KMS-11 (cell line): ENCODE measurements at regions not wholly inside any gene's neighbourhood (a gene's known extent, or its start where the extent isn't known, plus 50 kb on each side); places are given as distances from the start of the nearest gene placed in this dataset.

Experiments used
- H2AFZ ChIP-seq: fragments of 200-600 bp; sonication (generic); 2 replicates; pipeline ENCODE4 v1.6.1; 2016; ENCODE audit warnings: antibody characterized with exemption, mixed run types, low read depth
- H3K27ac ChIP-seq: fragments of 200-600 bp; sonication (generic); 2 replicates; pipeline ENCODE4 v1.6.1; 2016; ENCODE audit warnings: mild to moderate bottlenecking, mixed run types
- H3K27me3 ChIP-seq: fragments of 200-600 bp; sonication (generic); 2 replicates; pipeline ENCODE4 v1.6.1; 2017; ENCODE audit warnings: mild to moderate bottlenecking, low read depth, mixed run types, moderate library complexity; ENCODE audit not compliant: insufficient read depth
- H3K36me3 ChIP-seq: fragments of 200-600 bp; sonication (generic); 2 replicates; pipeline ENCODE4 v1.6.1; 2017; ENCODE audit warnings: mild to moderate bottlenecking, mixed run types; ENCODE audit not compliant: insufficient read depth
- H3K4me1 ChIP-seq: fragments of 200-600 bp; sonication (generic); 2 replicates; pipeline ENCODE4 v1.6.1; 2016; ENCODE audit warnings: mild to moderate bottlenecking, low read depth, mixed run types; ENCODE audit not compliant: poor library complexity, severe bottlenecking
- H3K4me2 ChIP-seq: fragments of 200-600 bp; sonication (generic); 2 replicates; pipeline ENCODE4 v1.7.0; 2016; ENCODE audit warnings: mild to moderate bottlenecking, mixed run types
- H3K4me3 ChIP-seq: fragments of 200-600 bp; sonication (generic); IDR thresholded peaks from 2 replicates; pipeline ENCODE4 v1.6.1; 2017; ENCODE audit warnings: low read depth, low read length, mixed read lengths; ENCODE audit not compliant: insufficient read depth
- H3K79me2 ChIP-seq: fragments of 200-600 bp; sonication (generic); 2 replicates; pipeline ENCODE4 v1.6.1; 2016; ENCODE audit warnings: low read depth, mixed run types; ENCODE audit not compliant: insufficient read depth
- H3K9ac ChIP-seq: fragments of 200-600 bp; sonication (generic); 2 replicates; pipeline ENCODE4 v1.6.1; 2016; ENCODE audit warnings: mild to moderate bottlenecking, mixed run types
- H4K20me1 ChIP-seq: fragments of 200-600 bp; sonication (generic); 2 replicates; pipeline ENCODE4 v1.6.1; 2016; ENCODE audit warnings: mild to moderate bottlenecking, mixed run types; ENCODE audit not compliant: insufficient read depth
- TF ChIP-seq, protein P1 (sequence below): fragments of 200-600 bp; sonication (generic); conservative IDR thresholded peaks from 2 replicates; pipeline ENCODE4 v1.6.1; 2017; ENCODE audit warnings: low read depth, mild to moderate bottlenecking, antibody characterized with exemption, low read length, moderate library complexity, mixed read lengths

DNA sequence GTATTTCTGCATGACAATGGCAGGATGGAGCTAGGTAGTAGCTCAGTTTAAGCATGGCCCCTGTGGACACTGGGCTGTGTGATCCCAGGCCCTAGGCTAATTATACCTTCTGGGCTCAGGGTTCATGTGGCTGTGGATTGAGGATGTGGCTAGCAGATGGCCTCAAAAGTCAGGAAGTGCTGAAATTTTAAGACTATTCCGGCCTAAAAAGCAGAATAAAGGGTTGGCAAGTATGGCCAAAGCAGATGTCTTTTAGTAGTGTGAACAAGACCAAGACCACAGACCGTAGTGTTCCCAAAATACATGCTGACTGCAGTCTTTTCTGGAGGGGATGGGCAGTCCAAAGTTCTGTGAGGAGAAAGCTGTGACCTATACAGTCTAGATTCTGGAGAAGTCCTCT is 115.7 kb upstream of the RAG2 start:
- TF ChIP-seq, protein P1, sequence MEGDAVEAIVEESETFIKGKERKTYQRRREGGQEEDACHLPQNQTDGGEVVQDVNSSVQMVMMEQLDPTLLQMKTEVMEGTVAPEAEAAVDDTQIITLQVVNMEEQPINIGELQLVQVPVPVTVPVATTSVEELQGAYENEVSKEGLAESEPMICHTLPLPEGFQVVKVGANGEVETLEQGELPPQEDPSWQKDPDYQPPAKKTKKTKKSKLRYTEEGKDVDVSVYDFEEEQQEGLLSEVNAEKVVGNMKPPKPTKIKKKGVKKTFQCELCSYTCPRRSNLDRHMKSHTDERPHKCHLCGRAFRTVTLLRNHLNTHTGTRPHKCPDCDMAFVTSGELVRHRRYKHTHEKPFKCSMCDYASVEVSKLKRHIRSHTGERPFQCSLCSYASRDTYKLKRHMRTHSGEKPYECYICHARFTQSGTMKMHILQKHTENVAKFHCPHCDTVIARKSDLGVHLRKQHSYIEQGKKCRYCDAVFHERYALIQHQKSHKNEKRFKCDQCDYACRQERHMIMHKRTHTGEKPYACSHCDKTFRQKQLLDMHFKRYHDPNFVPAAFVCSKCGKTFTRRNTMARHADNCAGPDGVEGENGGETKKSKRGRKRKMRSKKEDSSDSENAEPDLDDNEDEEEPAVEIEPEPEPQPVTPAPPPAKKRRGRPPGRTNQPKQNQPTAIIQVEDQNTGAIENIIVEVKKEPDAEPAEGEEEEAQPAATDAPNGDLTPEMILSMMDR, result no peak
- Histone ChIP-seq H3K4me3 (no peak overlapping the region), H3K27ac (no peak overlapping the region), H2AFZ (no peak overlapping the region), H3K36me3 (no peaks in the 10 kb centered on the region), H4K20me1 (no peaks in the 10 kb centered on the region), H3K4me2 (no peak overlapping the region), H3K79me2 (no peaks in the 10 kb centered on the region), H3K4me1 (no peaks in the 10 kb centered on the region), H3K27me3 (no peaks in the 10 kb centered on the region), H3K9ac (no peak overlapping the region)

DNA sequence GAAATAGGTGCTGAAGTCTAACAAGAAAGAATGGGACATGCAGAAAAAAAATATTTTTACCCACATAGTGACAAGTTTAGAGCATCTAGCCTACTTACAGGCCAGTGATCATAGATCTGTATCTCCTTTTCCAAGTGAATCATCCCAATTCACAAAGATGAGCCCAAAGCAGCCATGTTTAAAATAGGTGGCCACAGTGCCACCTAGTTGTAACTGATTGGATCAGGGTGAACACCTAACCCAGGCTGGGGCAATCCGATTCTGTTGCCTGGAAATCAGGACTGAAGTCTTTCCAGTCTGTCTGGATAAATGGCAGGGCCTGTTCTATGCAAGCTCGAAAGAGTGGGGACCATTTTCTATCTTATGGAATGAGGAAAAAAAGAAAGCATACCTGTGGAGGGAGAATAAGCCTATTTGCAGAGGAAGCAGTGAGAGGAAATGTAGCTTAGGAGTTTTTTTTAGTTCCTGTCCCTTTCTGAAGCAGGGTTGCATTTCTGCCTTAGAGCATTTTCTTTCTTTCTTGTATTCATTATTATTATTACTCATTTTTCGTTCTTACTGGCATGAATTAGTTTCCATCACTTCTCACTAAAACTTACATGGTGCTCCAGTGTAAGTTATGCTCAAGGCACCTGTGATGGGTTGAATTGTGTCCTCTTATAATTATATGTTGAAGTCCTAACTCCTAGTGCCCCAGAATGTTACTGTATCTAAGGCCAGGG is 113.2 kb upstream of the RAG2 start:
- Histone ChIP-seq H3K4me2 (no peak overlapping the region), H2AFZ (no peak overlapping the region), H3K36me3 (no peaks in the 10 kb centered on the region), H3K4me3 (no peak overlapping the region), H3K9ac (no peak overlapping the region), H3K4me1 (no peaks in the 10 kb centered on the region), H3K27ac (no peak overlapping the region), H3K27me3 (no peaks in the 10 kb centered on the region), H3K79me2 (no peaks in the 10 kb centered on the region), H4K20me1 (no peaks in the 10 kb centered on the region)
- TF ChIP-seq, protein P1, result no peak
